GM23338 (cell line): ENCODE measurements at regions not wholly inside any gene's neighbourhood (a gene's known extent, or its start where the extent isn't known, plus 50 kb on each side); places are given as distances from the start of the nearest gene placed in this dataset.

ENCODE experiments used
- ATAC-seq: fragments of 200-7000 bp; cut with Tn5 transposase; 3 replicates; pipeline ENCODE4 v1.9.1; 2020
- DNase-seq: peaks from one replicate; pipeline ENCODE4 v3.0.0-alpha.2; 2015; ENCODE audit warnings: low spot score
- H2AFZ ChIP-seq: fragments of 200-600 bp; sonication (generic); 2 replicates; pipeline ENCODE4 v1.8.0; 2016; ENCODE audit warnings: antibody characterized with exemption, mild to moderate bottlenecking, moderate library complexity
- H3F3A ChIP-seq: fragments of 200-600 bp; sonication (generic); replicated peaks from 2 replicates; pipeline ENCODE4 v1.8.0; 2017; ENCODE audit warnings: antibody characterized with exemption, mixed run types, low read depth
- H3K27ac ChIP-seq: fragments of 200-600 bp; sonication (generic); 2 replicates; pipeline ENCODE4 v1.6.1; 2016; ENCODE audit warnings: low read depth
- H3K27me3 ChIP-seq: fragments of 200-600 bp; sonication (generic); 2 replicates; pipeline ENCODE4 v1.8.0; 2016; ENCODE audit warnings: mild to moderate bottlenecking, mixed run types, moderate library complexity; ENCODE audit not compliant: insufficient read depth
- H3K36me3 ChIP-seq: fragments of 200-600 bp; sonication (generic); 2 replicates; pipeline ENCODE4 v1.8.0; 2016; ENCODE audit warnings: mild to moderate bottlenecking; ENCODE audit not compliant: insufficient read depth
- H3K4me1 ChIP-seq: fragments of 200-600 bp; sonication (generic); 2 replicates; pipeline ENCODE4 v1.8.0; 2016; ENCODE audit warnings: mild to moderate bottlenecking, moderate library complexity; ENCODE audit not compliant: insufficient read depth
- H3K4me2 ChIP-seq: fragments of 200-600 bp; sonication (generic); 2 replicates; pipeline ENCODE4 v1.7.1; 2017; ENCODE audit warnings: mixed run types
- H3K4me3 ChIP-seq: fragments of 200-600 bp; sonication (generic); 2 replicates; pipeline ENCODE4 v1.6.1; 2016; ENCODE audit warnings: mixed run types
- H3K79me2 ChIP-seq: fragments of 200-600 bp; sonication (generic); replicated peaks from 2 replicates; pipeline ENCODE4 v1.8.0; 2017; ENCODE audit warnings: mild to moderate bottlenecking; ENCODE audit not compliant: insufficient read depth
- H3K9me2 ChIP-seq: fragments of 200-600 bp; sonication (generic); 2 replicates; pipeline ENCODE4 v1.8.0; 2017; ENCODE audit not compliant: insufficient read depth
- H4K20me1 ChIP-seq: fragments of 200-600 bp; sonication (generic); replicated peaks from 2 replicates; pipeline ENCODE4 v1.8.0; 2017; ENCODE audit warnings: mild to moderate bottlenecking; ENCODE audit not compliant: insufficient read depth
- H3K27ac Mint-ChIP-seq: 2 replicates; pipeline ENCODE4 v1.8.0; 2020; ENCODE audit warnings: inconsistent platforms, mild to moderate bottlenecking, moderate library complexity, mixed read lengths
- H3K27me3 Mint-ChIP-seq: 3 replicates; pipeline ENCODE4 v1.8.0; 2022; ENCODE audit warnings: low read depth, mild to moderate bottlenecking, moderate library complexity, mixed read lengths, inconsistent platforms; ENCODE audit not compliant: insufficient read depth, poor library complexity
- H3K36me3 Mint-ChIP-seq: 3 replicates; pipeline ENCODE4 v1.8.0; 2021; ENCODE audit warnings: low read depth, mild to moderate bottlenecking, inconsistent platforms, moderate library complexity, mixed read lengths
- H3K4me1 Mint-ChIP-seq: 3 replicates; pipeline ENCODE4 v1.8.0; 2020; ENCODE audit warnings: mild to moderate bottlenecking, inconsistent platforms, mixed read lengths
- H3K4me3 Mint-ChIP-seq: 3 replicates; pipeline ENCODE4 v1.8.0; 2021; ENCODE audit warnings: moderate library complexity, mild to moderate bottlenecking, inconsistent platforms, mixed read lengths
- H3K9me3 Mint-ChIP-seq: 3 replicates; pipeline ENCODE4 v1.8.0; 2020; ENCODE audit warnings: moderate library complexity, mild to moderate bottlenecking, inconsistent platforms, mixed read lengths
- CREB1 ChIP-seq: fragments of 250-450 bp; sonication (Bioruptor Pico); IDR thresholded peaks from 2 replicates; pipeline ENCODE4 v1.5.0; 2020; ENCODE audit warnings: low read depth, mild to moderate bottlenecking, moderate library complexity
- CTCF ChIP-seq, 2 experiments: fragments of 200-600 bp in 1 of 2; sonication (generic) in 1 of 2; conservative IDR thresholded peaks; 2 replicates each; pipeline versions ENCODE4 v1.5.1 to v1.6.1; 2016 to 2017; ENCODE audit warnings: antibody characterized with exemption in 2 of 2, low read depth in 2 of 2, mild to moderate bottlenecking in 2 of 2, moderate library complexity in 1 of 2
- EZH2 ChIP-seq: fragments of 200-600 bp; sonication (generic); IDR thresholded peaks from one replicate; pipeline ENCODE4 v1.8.0; 2017; ENCODE audit warnings: antibody characterized with exemption, mild to moderate bottlenecking, low read depth; ENCODE audit not compliant: unreplicated experiment
- EZH2phosphoT487 ChIP-seq: fragments of 200-600 bp; sonication (generic); IDR thresholded peaks from one replicate; pipeline ENCODE4 v1.8.1; 2018; ENCODE audit warnings: antibody characterized with exemption; ENCODE audit not compliant: unreplicated experiment
- JUNB ChIP-seq: IDR thresholded peaks from one replicate; pipeline ENCODE4 v1.6.1; 2016; ENCODE audit warnings: antibody characterized with exemption; ENCODE audit not compliant: unreplicated experiment
- NANOG ChIP-seq: IDR thresholded peaks from 2 replicates; pipeline ENCODE4 v1.6.1; 2016; ENCODE audit warnings: antibody characterized with exemption, borderline replicate concordance
- POLR2AphosphoS5 ChIP-seq: IDR thresholded peaks from 2 replicates; pipeline ENCODE4 v1.6.1; 2016; ENCODE audit warnings: antibody characterized with exemption, low read depth
- STAT1 ChIP-seq: IDR thresholded peaks from one replicate; pipeline ENCODE4 v1.6.1; 2016; ENCODE audit warnings: antibody characterized with exemption; ENCODE audit not compliant: unreplicated experiment
- ZNF114 ChIP-seq: fragments of 250-450 bp; sonication (Bioruptor Pico); IDR thresholded peaks from 2 replicates; pipeline ENCODE4 v1.5.0; 2020; ENCODE audit warnings: mild to moderate bottlenecking, moderate library complexity
- ZNF331 ChIP-seq: fragments of 250-450 bp; sonication (Bioruptor Pico); IDR thresholded peaks from 2 replicates; pipeline ENCODE4 v1.5.0; 2020; ENCODE audit warnings: low read depth, mild to moderate bottlenecking, moderate library complexity
- ZNF462 ChIP-seq: fragments of 250-450 bp; sonication (Bioruptor Pico); IDR thresholded peaks from 2 replicates; pipeline ENCODE4 v1.5.0; 2020; ENCODE audit warnings: mild to moderate bottlenecking, moderate library complexity
- TF ChIP-seq, protein P1 (sequence below): IDR thresholded peaks from 2 replicates; pipeline ENCODE4 v1.6.1; 2016; ENCODE audit warnings: antibody characterized with exemption
- TF ChIP-seq, protein P2 (sequence below): IDR thresholded peaks from one replicate; pipeline ENCODE4 v1.6.1; 2018; ENCODE audit warnings: antibody characterized with exemption; ENCODE audit not compliant: unreplicated experiment

- no peaks in the 10 kb centered on the region for H3K9me3 Mint-ChIP-seq
- DNase-seq: no peak
- Histone ChIP-seq H3K4me1 (no peaks in the 10 kb centered on the region), H2AFZ (no peak overlapping the region), H3K36me3 (no peaks in the 10 kb centered on the region), H4K20me1 (no peaks in the 10 kb centered on the region), H3K27ac (no peak overlapping the region), H3K79me2 (no peaks in the 10 kb centered on the region), H3K4me2 (no peak overlapping the region), H3K4me3 (no peak overlapping the region), H3K27me3 (no peaks in the 10 kb centered on the region), H3F3A (no peaks in the 10 kb centered on the region), H3K9me2 (no peaks in the 10 kb centered on the region)
- no peak for ATAC-seq
- H3K36me3 Mint-ChIP-seq: no peaks in the 10 kb centered on the region
- TF ChIP-seq EZH2: no peak
- no peak for TF ChIP-seq NANOG
- no peak for TF ChIP-seq POLR2AphosphoS5
- no peak for TF ChIP-seq ZNF331 (CRISPR knock-in tag)
- TF ChIP-seq ZNF114: no peak
- no peak for TF ChIP-seq STAT1
- TF ChIP-seq ZNF462 (CRISPR knock-in tag): no peak
- TF ChIP-seq, protein P1, sequence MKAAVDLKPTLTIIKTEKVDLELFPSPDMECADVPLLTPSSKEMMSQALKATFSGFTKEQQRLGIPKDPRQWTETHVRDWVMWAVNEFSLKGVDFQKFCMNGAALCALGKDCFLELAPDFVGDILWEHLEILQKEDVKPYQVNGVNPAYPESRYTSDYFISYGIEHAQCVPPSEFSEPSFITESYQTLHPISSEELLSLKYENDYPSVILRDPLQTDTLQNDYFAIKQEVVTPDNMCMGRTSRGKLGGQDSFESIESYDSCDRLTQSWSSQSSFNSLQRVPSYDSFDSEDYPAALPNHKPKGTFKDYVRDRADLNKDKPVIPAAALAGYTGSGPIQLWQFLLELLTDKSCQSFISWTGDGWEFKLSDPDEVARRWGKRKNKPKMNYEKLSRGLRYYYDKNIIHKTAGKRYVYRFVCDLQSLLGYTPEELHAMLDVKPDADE: no peak
- no peak for TF ChIP-seq EZH2phosphoT487
- no peak for TF ChIP-seq CREB1
- TF ChIP-seq JUNB: no peak
- TF ChIP-seq CTCF (conservative IDR thresholded peaks at IDR 0.05; ENCODE audit: low read depth in 2 of 2): no peak
- TF ChIP-seq, protein P2, sequence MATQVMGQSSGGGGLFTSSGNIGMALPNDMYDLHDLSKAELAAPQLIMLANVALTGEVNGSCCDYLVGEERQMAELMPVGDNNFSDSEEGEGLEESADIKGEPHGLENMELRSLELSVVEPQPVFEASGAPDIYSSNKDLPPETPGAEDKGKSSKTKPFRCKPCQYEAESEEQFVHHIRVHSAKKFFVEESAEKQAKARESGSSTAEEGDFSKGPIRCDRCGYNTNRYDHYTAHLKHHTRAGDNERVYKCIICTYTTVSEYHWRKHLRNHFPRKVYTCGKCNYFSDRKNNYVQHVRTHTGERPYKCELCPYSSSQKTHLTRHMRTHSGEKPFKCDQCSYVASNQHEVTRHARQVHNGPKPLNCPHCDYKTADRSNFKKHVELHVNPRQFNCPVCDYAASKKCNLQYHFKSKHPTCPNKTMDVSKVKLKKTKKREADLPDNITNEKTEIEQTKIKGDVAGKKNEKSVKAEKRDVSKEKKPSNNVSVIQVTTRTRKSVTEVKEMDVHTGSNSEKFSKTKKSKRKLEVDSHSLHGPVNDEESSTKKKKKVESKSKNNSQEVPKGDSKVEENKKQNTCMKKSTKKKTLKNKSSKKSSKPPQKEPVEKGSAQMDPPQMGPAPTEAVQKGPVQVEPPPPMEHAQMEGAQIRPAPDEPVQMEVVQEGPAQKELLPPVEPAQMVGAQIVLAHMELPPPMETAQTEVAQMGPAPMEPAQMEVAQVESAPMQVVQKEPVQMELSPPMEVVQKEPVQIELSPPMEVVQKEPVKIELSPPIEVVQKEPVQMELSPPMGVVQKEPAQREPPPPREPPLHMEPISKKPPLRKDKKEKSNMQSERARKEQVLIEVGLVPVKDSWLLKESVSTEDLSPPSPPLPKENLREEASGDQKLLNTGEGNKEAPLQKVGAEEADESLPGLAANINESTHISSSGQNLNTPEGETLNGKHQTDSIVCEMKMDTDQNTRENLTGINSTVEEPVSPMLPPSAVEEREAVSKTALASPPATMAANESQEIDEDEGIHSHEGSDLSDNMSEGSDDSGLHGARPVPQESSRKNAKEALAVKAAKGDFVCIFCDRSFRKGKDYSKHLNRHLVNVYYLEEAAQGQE: no peak
- no peaks in the 10 kb centered on the region for H3K4me1 Mint-ChIP-seq
- no peak overlapping the region for H3K4me3 Mint-ChIP-seq
- no peak overlapping the region for H3K27ac Mint-ChIP-seq
- peaks cover 9% of the 10 kb centered on the region for H3K27me3 Mint-ChIP-seq
These were observed 113.0 kb downstream of the LITAF start for GRCh38 chr16:11473728-11474127.
